Neural cell (in vitro differentiated cells): ENCODE measurements at regions not wholly inside any gene's neighbourhood (a gene's known extent, or its start where the extent isn't known, plus 50 kb on each side); places are given as distances from the start of the nearest gene placed in this dataset.

ENCODE experiments used
- EZH2 ChIP-seq: fragments of 200-600, 300-800 bp; shearing (Covaris generic), sonication (generic); IDR thresholded peaks from 2 replicates; pipeline ENCODE4 v1.6.1; 2014; ENCODE audit warnings: antibody characterized with exemption, low read length, borderline replicate concordance, mild to moderate bottlenecking; ENCODE audit not compliant: insufficient read depth, poor library complexity, severe bottlenecking
- POLR2AphosphoS5 ChIP-seq: IDR thresholded peaks from 2 replicates; pipeline ENCODE4 v1.6.1; 2012
- RAD21 ChIP-seq: fragments of 450-650 bp; conservative IDR thresholded peaks from 2 replicates; pipeline ENCODE4 v1.6.1; 2014; ENCODE audit warnings: antibody characterized with exemption, mild to moderate bottlenecking, moderate library complexity
- TF ChIP-seq, protein P1 (sequence below): fragments of 450-650 bp; IDR thresholded peaks from 2 replicates; pipeline ENCODE4 v1.5.1; 2014; ENCODE audit warnings: antibody characterized with exemption, mild to moderate bottlenecking, moderate library complexity; ENCODE audit not compliant: poor library complexity, severe bottlenecking

DNA sequence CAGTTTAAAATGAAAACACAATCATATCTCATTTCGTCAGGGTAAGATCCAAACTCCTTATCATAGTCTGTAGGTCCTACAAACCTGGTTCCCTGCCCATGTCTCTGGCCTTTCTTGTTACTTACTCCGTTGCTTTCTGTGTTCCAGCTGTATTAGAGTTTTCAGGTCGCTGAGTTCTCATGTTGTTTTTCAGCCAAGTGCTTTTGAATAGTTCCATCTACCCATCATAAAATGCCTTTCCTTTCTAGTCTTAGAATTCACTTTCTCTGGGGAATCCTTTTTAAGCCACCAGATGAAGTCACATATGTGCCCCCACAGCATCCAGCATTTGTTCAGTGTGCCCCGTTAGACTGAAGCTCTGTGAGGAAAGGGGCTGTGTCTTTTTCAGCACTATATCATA lies 228.7 kb downstream of the YTHDC2 start:
- TF ChIP-seq EZH2 (no peak), RAD21 (no peak), POLR2AphosphoS5 (no peak)
- TF ChIP-seq, protein P1, sequence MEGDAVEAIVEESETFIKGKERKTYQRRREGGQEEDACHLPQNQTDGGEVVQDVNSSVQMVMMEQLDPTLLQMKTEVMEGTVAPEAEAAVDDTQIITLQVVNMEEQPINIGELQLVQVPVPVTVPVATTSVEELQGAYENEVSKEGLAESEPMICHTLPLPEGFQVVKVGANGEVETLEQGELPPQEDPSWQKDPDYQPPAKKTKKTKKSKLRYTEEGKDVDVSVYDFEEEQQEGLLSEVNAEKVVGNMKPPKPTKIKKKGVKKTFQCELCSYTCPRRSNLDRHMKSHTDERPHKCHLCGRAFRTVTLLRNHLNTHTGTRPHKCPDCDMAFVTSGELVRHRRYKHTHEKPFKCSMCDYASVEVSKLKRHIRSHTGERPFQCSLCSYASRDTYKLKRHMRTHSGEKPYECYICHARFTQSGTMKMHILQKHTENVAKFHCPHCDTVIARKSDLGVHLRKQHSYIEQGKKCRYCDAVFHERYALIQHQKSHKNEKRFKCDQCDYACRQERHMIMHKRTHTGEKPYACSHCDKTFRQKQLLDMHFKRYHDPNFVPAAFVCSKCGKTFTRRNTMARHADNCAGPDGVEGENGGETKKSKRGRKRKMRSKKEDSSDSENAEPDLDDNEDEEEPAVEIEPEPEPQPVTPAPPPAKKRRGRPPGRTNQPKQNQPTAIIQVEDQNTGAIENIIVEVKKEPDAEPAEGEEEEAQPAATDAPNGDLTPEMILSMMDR: no peak
